GM19397 (cell line): ENCODE measurements at regions not wholly inside any gene's neighbourhood (a gene's known extent, or its start where the extent isn't known, plus 50 kb on each side); places are given as distances from the start of the nearest gene placed in this dataset.

ENCODE experiments used
- ATAC-seq: cut with Tn5 transposase; IDR thresholded peaks from one replicate; pipeline ENCODE4 v1.9.1; 2021; ENCODE audit warnings: mild to moderate bottlenecking, moderate library complexity; ENCODE audit not compliant: unreplicated experiment

- ATAC-seq = no peak
These were observed 465.9 kb downstream of the BCAT1 start for GRCh38 chr12:24482882-24483604.

- no peak for ATAC-seq
These were observed 466.9 kb downstream of the BCAT1 start for GRCh38 chr12:24482044-24482443.

- ATAC-seq = no peak
These were observed 468.0 kb downstream of the BCAT1 start for GRCh38 chr12:24480766-24481449.

GRCh38 chr12:24479131-24479530 lies 469.8 kb downstream of the BCAT1 start:
- ATAC-seq = no peak

GRCh38 chr12:24478254-24478653 lies 470.6 kb downstream of the BCAT1 start:
- ATAC-seq = no peak

- ATAC-seq = no peak
These were observed 472.6 kb downstream of the BCAT1 start for GRCh38 chr12:24476310-24476709.

- ATAC-seq = no peak
These were observed 473.6 kb downstream of the BCAT1 start for GRCh38 chr12:24475337-24475736.

- no peak for ATAC-seq
These were observed 475.8 kb downstream of the BCAT1 start for GRCh38 chr12:24473097-24473496.

GRCh38 chr12:24470050-24470449 lies 478.9 kb downstream of the BCAT1 start:
- no peak for ATAC-seq

- ATAC-seq = no peak
These were observed 479.8 kb downstream of the BCAT1 start for GRCh38 chr12:24469089-24469488.

GRCh38 chr12:24467226-24467625 lies 481.7 kb downstream of the BCAT1 start:
- no peak for ATAC-seq

GRCh38 chr12:24463375-24463774 lies 485.5 kb downstream of the BCAT1 start:
- no peak for ATAC-seq

GRCh38 chr12:24462946-24463345 lies 486.0 kb downstream of the BCAT1 start:
- no peak for ATAC-seq

GRCh38 chr12:24460506-24460905 lies 488.4 kb downstream of the BCAT1 start:
- no peak for ATAC-seq

GRCh38 chr12:24460099-24460498 lies 488.8 kb downstream of the BCAT1 start:
- no peak for ATAC-seq

GRCh38 chr12:24455811-24456210 lies 493.1 kb downstream of the BCAT1 start:
- ATAC-seq = no peak

GRCh38 chr12:24447678-24448077 lies 498.2 kb upstream of the SOX5 start:
- no peak for ATAC-seq

- no peak for ATAC-seq
These were observed 496.8 kb upstream of the SOX5 start for GRCh38 chr12:24446287-24446686.

GRCh38 chr12:24444634-24445033 lies 495.2 kb upstream of the SOX5 start:
- no peak for ATAC-seq

GRCh38 chr12:24441458-24441857 lies 492.0 kb upstream of the SOX5 start:
- no peak for ATAC-seq

- no peak for ATAC-seq
These were observed 487.2 kb upstream of the SOX5 start for GRCh38 chr12:24436667-24437066.

GRCh38 chr12:24431872-24432271 lies 482.4 kb upstream of the SOX5 start:
- no peak for ATAC-seq

- no peak for ATAC-seq
These were observed 478.3 kb upstream of the SOX5 start for GRCh38 chr12:24427776-24428175.
